Stimulated activated CD8-positive, alpha-beta memory T cell treated with anti-CD3 and anti-CD28 coated beads, Interleukin-4, amount 100 ng/mL, for 24 hours (primary cell): ENCODE measurements at regions not wholly inside any gene's neighbourhood (a gene's known extent, or its start where the extent isn't known, plus 50 kb on each side); places are given as distances from the start of the nearest gene placed in this dataset.

Source experiments
- DNase-seq: peaks from one replicate; pipeline ENCODE4 v3.0.0-alpha.2; 2020; ENCODE audit warnings: low read depth

GRCh38 chr6:43847741-43848630, 78.0 kb downstream of the VEGFA start:
- no peak for DNase-seq

GRCh38 chr6:43846556-43846955, 76.5 kb downstream of the VEGFA start:
- no peak for DNase-seq

- no peak for DNase-seq
These were observed 75.6 kb downstream of the VEGFA start for GRCh38 chr6:43845646-43846045.

GRCh38 chr6:43843669-43844171, 73.7 kb downstream of the VEGFA start:
- no peak for DNase-seq

- DNase-seq = no peak
These were observed 73.2 kb downstream of the VEGFA start for GRCh38 chr6:43843097-43843645.

- no peak for DNase-seq
These were observed 72.3 kb downstream of the VEGFA start for GRCh38 chr6:43842231-43842794.

- no peak for DNase-seq
These were observed 70.6 kb downstream of the VEGFA start for GRCh38 chr6:43840490-43841218.

GRCh38 chr6:43838276-43839036, 68.4 kb downstream of the VEGFA start:
- DNase-seq = no peak

- DNase-seq = no peak
These were observed 67.5 kb downstream of the VEGFA start for GRCh38 chr6:43837507-43837906.

- DNase-seq = no peak
These were observed 66.7 kb downstream of the VEGFA start for GRCh38 chr6:43836507-43837240.
